ENCODE measurements at regions not wholly inside any gene's neighbourhood (a gene's known extent, or its start where the extent isn't known, plus 50 kb on each side); places are given as distances from the start of the nearest gene placed in this dataset.

DNA sequence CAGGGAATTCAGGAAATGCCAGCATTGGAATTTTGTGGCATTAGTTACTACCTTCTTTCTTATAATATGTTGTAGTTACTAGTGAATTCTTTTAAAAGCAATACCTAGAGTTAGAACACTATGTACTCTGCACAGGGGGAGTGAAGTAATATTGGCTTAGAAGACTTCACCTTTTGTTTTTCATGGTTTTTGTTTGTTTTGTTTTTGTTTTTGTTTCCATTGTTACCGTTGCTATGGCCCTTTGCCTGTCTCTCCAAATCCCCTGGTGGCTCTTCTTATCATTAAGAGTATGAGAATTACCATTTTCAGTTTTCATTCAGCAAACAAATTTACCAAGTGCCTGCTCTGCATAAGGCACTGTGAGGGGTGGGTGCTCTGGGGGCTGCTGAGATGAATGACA, 160.1 kb downstream of the HAUS1 start:
- TF ChIP-seq, protein P1, sequence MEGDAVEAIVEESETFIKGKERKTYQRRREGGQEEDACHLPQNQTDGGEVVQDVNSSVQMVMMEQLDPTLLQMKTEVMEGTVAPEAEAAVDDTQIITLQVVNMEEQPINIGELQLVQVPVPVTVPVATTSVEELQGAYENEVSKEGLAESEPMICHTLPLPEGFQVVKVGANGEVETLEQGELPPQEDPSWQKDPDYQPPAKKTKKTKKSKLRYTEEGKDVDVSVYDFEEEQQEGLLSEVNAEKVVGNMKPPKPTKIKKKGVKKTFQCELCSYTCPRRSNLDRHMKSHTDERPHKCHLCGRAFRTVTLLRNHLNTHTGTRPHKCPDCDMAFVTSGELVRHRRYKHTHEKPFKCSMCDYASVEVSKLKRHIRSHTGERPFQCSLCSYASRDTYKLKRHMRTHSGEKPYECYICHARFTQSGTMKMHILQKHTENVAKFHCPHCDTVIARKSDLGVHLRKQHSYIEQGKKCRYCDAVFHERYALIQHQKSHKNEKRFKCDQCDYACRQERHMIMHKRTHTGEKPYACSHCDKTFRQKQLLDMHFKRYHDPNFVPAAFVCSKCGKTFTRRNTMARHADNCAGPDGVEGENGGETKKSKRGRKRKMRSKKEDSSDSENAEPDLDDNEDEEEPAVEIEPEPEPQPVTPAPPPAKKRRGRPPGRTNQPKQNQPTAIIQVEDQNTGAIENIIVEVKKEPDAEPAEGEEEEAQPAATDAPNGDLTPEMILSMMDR (IDR thresholded peaks at IDR 0.05; ENCODE audit: low read depth, low read length, poor library complexity, severe bottlenecking), result no peak
- no peak for TF ChIP-seq EZH2phosphoT487 (IDR thresholded peaks at IDR 0.05; ENCODE audit: borderline replicate concordance, low read length)

Data from DOHH2 (cell line).